SK-N-SH treated with all-trans-retinoic acid at 6 μM for 48 hours (cell line): ENCODE measurements at regions not wholly inside any gene's neighbourhood (a gene's known extent, or its start where the extent isn't known, plus 50 kb on each side); places are given as distances from the start of the nearest gene placed in this dataset.

Source experiments
- SNAI2 ChIP-seq: fragments of 250-450 bp; sonication (Bioruptor Pico); IDR thresholded peaks from 2 replicates; pipeline ENCODE4 v1.5.0; 2020; ENCODE audit warnings: mild to moderate bottlenecking, moderate library complexity
- TCF4 ChIP-seq: fragments of 250-450 bp; sonication (Bioruptor Pico); IDR thresholded peaks from 2 replicates; pipeline ENCODE4 v1.8.0; 2021; ENCODE audit warnings: mild to moderate bottlenecking, moderate library complexity, borderline replicate concordance
- TF ChIP-seq, protein P1 (sequence below): fragments of 250-450 bp; sonication (Bioruptor Pico); IDR thresholded peaks from 2 replicates; pipeline ENCODE4 v1.8.0; 2020; ENCODE audit warnings: mild to moderate bottlenecking, moderate library complexity, borderline replicate concordance
- TF ChIP-seq, protein P2 (sequence below): fragments of 250-450 bp; sonication (Bioruptor Pico); IDR thresholded peaks from 2 replicates; pipeline ENCODE4 v1.5.1; 2020; ENCODE audit warnings: low read depth, mild to moderate bottlenecking, moderate library complexity

DNA sequence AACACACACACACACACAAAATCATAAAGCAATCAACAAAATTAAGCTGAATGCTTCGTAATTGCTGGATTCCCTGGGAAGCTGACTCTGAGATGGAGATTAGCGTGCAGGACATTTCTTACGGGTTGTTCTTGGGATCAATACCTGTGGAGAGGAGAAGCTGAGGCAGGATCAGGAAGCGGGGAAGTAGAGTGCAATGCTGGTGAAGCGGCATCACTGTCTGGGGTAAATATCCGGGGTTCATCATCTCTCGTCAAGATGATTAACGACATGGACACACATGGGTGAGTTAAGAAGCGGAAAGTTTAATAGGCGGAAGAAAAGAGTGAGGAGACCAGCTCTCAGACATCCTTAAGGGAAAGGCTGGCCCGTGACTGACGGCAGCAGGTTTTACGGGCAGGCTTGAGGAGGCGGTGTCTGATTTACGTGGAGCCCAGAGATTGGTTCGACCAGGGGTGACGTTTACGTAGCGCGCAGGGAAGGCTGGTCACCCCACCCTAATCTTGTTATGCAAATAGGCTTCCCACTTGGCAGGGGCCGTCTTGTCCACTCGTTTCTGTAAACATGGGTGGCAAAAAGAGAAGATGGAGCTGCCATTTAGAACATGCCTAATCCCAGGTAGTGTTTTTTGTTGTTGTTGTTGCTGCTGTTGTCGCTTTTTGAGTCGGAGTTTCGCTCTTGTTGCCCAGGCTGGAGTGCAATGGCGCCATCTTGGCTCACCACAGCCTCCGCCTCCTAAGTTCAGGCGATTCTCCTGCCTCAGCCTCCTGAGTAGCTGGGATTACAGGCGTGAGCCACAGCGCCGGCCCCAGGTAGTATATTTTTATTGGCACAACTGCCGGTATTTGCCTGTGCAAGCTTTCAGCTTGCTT, 135.6 kb upstream of the KCNJ15 start:
- TF ChIP-seq SNAI2 (no peak), TCF4 (CRISPR knock-in tag) (no peak)
- TF ChIP-seq, protein P1, sequence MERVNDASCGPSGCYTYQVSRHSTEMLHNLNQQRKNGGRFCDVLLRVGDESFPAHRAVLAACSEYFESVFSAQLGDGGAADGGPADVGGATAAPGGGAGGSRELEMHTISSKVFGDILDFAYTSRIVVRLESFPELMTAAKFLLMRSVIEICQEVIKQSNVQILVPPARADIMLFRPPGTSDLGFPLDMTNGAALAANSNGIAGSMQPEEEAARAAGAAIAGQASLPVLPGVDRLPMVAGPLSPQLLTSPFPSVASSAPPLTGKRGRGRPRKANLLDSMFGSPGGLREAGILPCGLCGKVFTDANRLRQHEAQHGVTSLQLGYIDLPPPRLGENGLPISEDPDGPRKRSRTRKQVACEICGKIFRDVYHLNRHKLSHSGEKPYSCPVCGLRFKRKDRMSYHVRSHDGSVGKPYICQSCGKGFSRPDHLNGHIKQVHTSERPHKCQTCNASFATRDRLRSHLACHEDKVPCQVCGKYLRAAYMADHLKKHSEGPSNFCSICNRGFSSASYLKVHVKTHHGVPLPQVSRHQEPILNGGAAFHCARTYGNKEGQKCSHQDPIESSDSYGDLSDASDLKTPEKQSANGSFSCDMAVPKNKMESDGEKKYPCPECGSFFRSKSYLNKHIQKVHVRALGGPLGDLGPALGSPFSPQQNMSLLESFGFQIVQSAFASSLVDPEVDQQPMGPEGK = no peak
- TF ChIP-seq, protein P2, sequence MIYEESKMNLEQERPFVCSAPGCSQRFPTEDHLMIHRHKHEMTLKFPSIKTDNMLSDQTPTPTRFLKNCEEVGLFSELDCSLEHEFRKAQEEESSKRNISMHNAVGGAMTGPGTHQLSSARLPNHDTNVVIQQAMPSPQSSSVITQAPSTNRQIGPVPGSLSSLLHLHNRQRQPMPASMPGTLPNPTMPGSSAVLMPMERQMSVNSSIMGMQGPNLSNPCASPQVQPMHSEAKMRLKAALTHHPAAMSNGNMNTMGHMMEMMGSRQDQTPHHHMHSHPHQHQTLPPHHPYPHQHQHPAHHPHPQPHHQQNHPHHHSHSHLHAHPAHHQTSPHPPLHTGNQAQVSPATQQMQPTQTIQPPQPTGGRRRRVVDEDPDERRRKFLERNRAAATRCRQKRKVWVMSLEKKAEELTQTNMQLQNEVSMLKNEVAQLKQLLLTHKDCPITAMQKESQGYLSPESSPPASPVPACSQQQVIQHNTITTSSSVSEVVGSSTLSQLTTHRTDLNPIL = no peak
